ENCODE measurements at regions not wholly inside any gene's neighbourhood (a gene's known extent, or its start where the extent isn't known, plus 50 kb on each side); places are given as distances from the start of the nearest gene placed in this dataset.

GRCh38 chrX:39826813-39827543 lies 270.8 kb downstream of the BCOR start:
- Histone ChIP-seq H3K36me3 (no peaks in the 10 kb centered on the region), H3K4me3 (no peak overlapping the region), H3K27ac (no peak overlapping the region), H3K4me1 (no peaks in the 10 kb centered on the region), H3K27me3 (no peaks in the 10 kb centered on the region), H3K9me3 (peaks cover 0 to 16% of the 10 kb centered on the region in 2 donors)
- DNase-seq (ENCODE audit: low spot score), result no peak
- TF ChIP-seq, protein P1, sequence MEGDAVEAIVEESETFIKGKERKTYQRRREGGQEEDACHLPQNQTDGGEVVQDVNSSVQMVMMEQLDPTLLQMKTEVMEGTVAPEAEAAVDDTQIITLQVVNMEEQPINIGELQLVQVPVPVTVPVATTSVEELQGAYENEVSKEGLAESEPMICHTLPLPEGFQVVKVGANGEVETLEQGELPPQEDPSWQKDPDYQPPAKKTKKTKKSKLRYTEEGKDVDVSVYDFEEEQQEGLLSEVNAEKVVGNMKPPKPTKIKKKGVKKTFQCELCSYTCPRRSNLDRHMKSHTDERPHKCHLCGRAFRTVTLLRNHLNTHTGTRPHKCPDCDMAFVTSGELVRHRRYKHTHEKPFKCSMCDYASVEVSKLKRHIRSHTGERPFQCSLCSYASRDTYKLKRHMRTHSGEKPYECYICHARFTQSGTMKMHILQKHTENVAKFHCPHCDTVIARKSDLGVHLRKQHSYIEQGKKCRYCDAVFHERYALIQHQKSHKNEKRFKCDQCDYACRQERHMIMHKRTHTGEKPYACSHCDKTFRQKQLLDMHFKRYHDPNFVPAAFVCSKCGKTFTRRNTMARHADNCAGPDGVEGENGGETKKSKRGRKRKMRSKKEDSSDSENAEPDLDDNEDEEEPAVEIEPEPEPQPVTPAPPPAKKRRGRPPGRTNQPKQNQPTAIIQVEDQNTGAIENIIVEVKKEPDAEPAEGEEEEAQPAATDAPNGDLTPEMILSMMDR (IDR thresholded peaks at IDR 0.05), result no peak

DNA sequence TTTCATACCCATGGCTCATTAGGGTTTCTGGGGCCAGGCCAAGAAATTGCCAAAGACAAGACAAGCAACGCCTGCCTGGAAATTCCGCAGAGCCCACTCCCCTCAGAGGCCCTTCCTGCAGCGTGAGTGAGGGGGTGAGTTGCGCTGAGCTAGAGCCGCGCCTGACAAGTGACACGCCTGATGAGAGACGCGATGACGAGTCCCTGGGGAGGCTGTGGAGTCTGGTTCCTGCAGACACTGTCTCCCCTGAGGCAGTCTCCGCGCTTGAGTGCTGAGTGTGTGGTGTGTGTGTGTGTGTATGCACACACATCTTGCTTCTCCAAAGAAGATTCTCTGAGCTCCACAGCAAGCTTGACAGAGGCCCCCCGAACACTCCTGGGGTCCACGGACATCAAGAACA lies 269.8 kb downstream of the BCOR start:
- Histone ChIP-seq H3K36me3 (no peaks in the 10 kb centered on the region), H3K4me1 (no peaks in the 10 kb centered on the region), H3K27ac (no peak overlapping the region), H3K4me3 (no peak overlapping the region), H3K9me3 (peaks cover 0 to 6% of the 10 kb centered on the region in 2 donors), H3K27me3 (no peaks in the 10 kb centered on the region)
- TF ChIP-seq, protein P1 (IDR thresholded peaks at IDR 0.05), result no peak
- no peak for DNase-seq (ENCODE audit: low spot score)

- no peaks in the 10 kb centered on the region for H3K4me1 ChIP-seq
- TF ChIP-seq, protein P1 (IDR thresholded peaks at IDR 0.05), result no peak
- no peak overlapping the region for H3K4me3 ChIP-seq
- H3K27me3 ChIP-seq, result no peaks in the 10 kb centered on the region
- no peaks in the 10 kb centered on the region for H3K36me3 ChIP-seq
- H3K27ac ChIP-seq, result no peak overlapping the region
- DNase-seq (ENCODE audit: low spot score), result no peak
- H3K9me3 ChIP-seq, result no peaks in the 10 kb centered on the region
These were observed 268.8 kb downstream of the BCOR start for GRCh38 chrX:39828971-39829370.

GRCh38 chrX:39829965-39830364 lies 267.8 kb downstream of the BCOR start:
- Histone ChIP-seq H3K9me3 (no peaks in the 10 kb centered on the region), H3K4me3 (no peak overlapping the region), H3K36me3 (no peaks in the 10 kb centered on the region), H3K4me1 (no peaks in the 10 kb centered on the region), H3K27ac (no peak overlapping the region), H3K27me3 (no peaks in the 10 kb centered on the region)
- TF ChIP-seq, protein P1 (IDR thresholded peaks at IDR 0.05), result no peak
- no peak for DNase-seq (ENCODE audit: low spot score)

GRCh38 chrX:39830414-39830813 lies 267.3 kb downstream of the BCOR start:
- TF ChIP-seq, protein P1 (IDR thresholded peaks at IDR 0.05), result no peak
- H3K36me3 ChIP-seq, result no peaks in the 10 kb centered on the region
- no peaks in the 10 kb centered on the region for H3K27me3 ChIP-seq
- H3K9me3 ChIP-seq, result no peaks in the 10 kb centered on the region
- no peak overlapping the region for H3K4me3 ChIP-seq
- no peaks in the 10 kb centered on the region for H3K4me1 ChIP-seq
- no peak overlapping the region for H3K27ac ChIP-seq
- no peak for DNase-seq (ENCODE audit: low spot score)

- H3K36me3 ChIP-seq, result no peaks in the 10 kb centered on the region
- no peaks in the 10 kb centered on the region for H3K27me3 ChIP-seq
- DNase-seq (ENCODE audit: low spot score), result no peak
- TF ChIP-seq, protein P1 (IDR thresholded peaks at IDR 0.05), result no peak
- no peak overlapping the region for H3K4me3 ChIP-seq
- no peaks in the 10 kb centered on the region for H3K9me3 ChIP-seq
- H3K27ac ChIP-seq, result no peak overlapping the region
- no peaks in the 10 kb centered on the region for H3K4me1 ChIP-seq
These were observed 265.5 kb downstream of the BCOR start for GRCh38 chrX:39832211-39832610.

Data from right atrium auricular region (tissue), 2 donors.